Adrenal gland (tissue), 9 donors: ENCODE measurements at regions not wholly inside any gene's neighbourhood (a gene's known extent, or its start where the extent isn't known, plus 50 kb on each side); places are given as distances from the start of the nearest gene placed in this dataset.

Experiments used
- DNase-seq, 7 donors: peaks; one replicate each; pipeline ENCODE4 v3.0.0-alpha.2; 2019 to 2020
- H3K27ac ChIP-seq, 5 donors: fragments of 200-600 bp; sonication (generic) in 4 of 5; 1 replicate in 3 of 5; 2 replicates in 2 of 5; pipeline versions ENCODE4 v1.5.1 to v1.8.0; 2016 to 2020; ENCODE audit warnings: mild to moderate bottlenecking in 1 of 5
- H3K27me3 ChIP-seq: fragments of 200-600 bp; 2 replicates; pipeline ENCODE4 v1.8.0; 2021
- H3K36me3 ChIP-seq, 2 donors: fragments of 200-600 bp; replicated peaks in 1 of 2; 1 replicate in 1 of 2; 2 replicates in 1 of 2; pipeline versions ENCODE4 v1.5.1 to v1.8.0; 2018 to 2022
- H3K4me1 ChIP-seq, 2 donors: fragments of 200-600 bp; replicated peaks in 1 of 2; 1 replicate in 1 of 2; 2 replicates in 1 of 2; pipeline versions ENCODE4 v1.5.1 to v1.8.0; 2018 to 2021
- H3K4me3 ChIP-seq, 4 donors: fragments of 200-600 bp; sonication (generic) in 3 of 4; one replicate each; pipeline ENCODE4 v1.5.1; 2016 to 2018
- H3K9me3 ChIP-seq, 3 donors: fragments of 200-600 bp; sonication (generic) in 1 of 3; replicated peaks in 1 of 3; 1 replicate in 2 of 3; 2 replicates in 1 of 3; pipeline versions ENCODE4 v1.5.1 to v1.8.0; 2016 to 2021
- POLR2A ChIP-seq, 2 donors: fragments of 450-650 bp; IDR thresholded peaks; one replicate each; pipeline ENCODE4 v1.6.1; 2017; ENCODE audit warnings: antibody characterized with exemption in 2 of 2, mild to moderate bottlenecking in 2 of 2, moderate library complexity in 1 of 2
- WGBS, 4 donors: extraction: QIAGEN DNeasy Blood & Tissue Kit in 2 of 4; methylation state at CpG; one replicate each; pipeline versions ENCODE4 v1.1.5 to v1.1.7; 2013 to 2017; 5-methylcytosine and 5-hydroxymethylcytosine counted together
- intact Hi-C, 2 donors: fragments of 100-400 bp; cut with DNase I; formaldehyde crosslinking; loops; one replicate each; pipeline versions ENCODE4 v1.14.1 to v1.15.0; 2022 to 2023
- TF ChIP-seq, protein P1 (sequence below), 6 experiments: fragments of 450-650 bp in 4 of 6; fragments of 200-600 bp in 2 of 6; sonication (generic) in 1 of 6; IDR thresholded peaks; 1 replicate in 5 of 6; 2 replicates in 1 of 6; pipeline versions ENCODE4 v1.5.1 to v1.8.0; 2016 to 2021; ENCODE audit warnings: antibody characterized with exemption in 6 of 6, mild to moderate bottlenecking in 2 of 6, moderate library complexity in 1 of 6
- donor health status: healthy with polysubstance abuse.
- donor health status: Bipolar disorder and iron deficiency.
- donor health status: DM: yes; HTN: yes; CAD: no.
- donor health status: DM: no; HTN: no; CAD: no.
- donor health status: DM: no; HTN: no; CAD: no.

DNA sequence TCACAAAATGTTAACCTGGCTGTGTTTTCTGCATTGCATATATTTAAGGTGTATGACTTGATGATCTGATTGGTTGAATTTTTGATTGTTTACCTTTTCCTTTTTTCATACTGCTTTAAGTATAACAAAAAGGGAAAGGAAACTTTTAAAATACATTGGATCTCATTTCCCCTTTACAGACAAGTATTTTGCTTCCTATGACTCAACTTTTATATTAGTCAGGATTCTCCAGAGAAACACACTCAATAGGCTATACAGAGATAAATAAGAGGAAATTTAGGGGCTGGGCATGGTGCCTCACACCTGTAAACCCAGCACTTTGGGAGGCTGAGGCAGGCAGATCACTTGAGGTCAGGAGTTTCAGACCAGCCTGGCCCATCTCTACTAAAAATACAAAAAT lies 205.8 kb downstream of the TJP1 start:
- intact Hi-C loops = no loop called here
- no peak for DNase-seq
- TF ChIP-seq POLR2A (IDR thresholded peaks at IDR 0.05) = no peak
- TF ChIP-seq, protein P1, sequence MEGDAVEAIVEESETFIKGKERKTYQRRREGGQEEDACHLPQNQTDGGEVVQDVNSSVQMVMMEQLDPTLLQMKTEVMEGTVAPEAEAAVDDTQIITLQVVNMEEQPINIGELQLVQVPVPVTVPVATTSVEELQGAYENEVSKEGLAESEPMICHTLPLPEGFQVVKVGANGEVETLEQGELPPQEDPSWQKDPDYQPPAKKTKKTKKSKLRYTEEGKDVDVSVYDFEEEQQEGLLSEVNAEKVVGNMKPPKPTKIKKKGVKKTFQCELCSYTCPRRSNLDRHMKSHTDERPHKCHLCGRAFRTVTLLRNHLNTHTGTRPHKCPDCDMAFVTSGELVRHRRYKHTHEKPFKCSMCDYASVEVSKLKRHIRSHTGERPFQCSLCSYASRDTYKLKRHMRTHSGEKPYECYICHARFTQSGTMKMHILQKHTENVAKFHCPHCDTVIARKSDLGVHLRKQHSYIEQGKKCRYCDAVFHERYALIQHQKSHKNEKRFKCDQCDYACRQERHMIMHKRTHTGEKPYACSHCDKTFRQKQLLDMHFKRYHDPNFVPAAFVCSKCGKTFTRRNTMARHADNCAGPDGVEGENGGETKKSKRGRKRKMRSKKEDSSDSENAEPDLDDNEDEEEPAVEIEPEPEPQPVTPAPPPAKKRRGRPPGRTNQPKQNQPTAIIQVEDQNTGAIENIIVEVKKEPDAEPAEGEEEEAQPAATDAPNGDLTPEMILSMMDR (IDR thresholded peaks at IDR 0.05) = no peak

GRCh38 chr15:29615791-29616190 lies 206.5 kb downstream of the TJP1 start:
- Histone ChIP-seq H3K4me1 (no peaks in the 10 kb centered on the region), H3K27me3 (no peaks in the 10 kb centered on the region), H3K4me3 (no peak overlapping the region), H3K36me3 (no peaks in the 10 kb centered on the region), H3K27ac (no peak overlapping the region), H3K9me3 (no peaks in the 10 kb centered on the region)
- intact Hi-C loops = no loop called here
- DNase-seq = no peak
- 70 to 86% (median 74%) methylated on average over 4 of the region's 4 CpGs for WGBS, 4 donors
- no peak for TF ChIP-seq POLR2A (IDR thresholded peaks at IDR 0.05)
- TF ChIP-seq, protein P1 (IDR thresholded peaks at IDR 0.05) = no peak

More for the DNA sequence above, 205.8 kb downstream of the TJP1 start:
- Histone ChIP-seq H3K9me3 (no peaks in the 10 kb centered on the region), H3K4me3 (no peak overlapping the region), H3K4me1 (no peaks in the 10 kb centered on the region), H3K36me3 (no peaks in the 10 kb centered on the region), H3K27ac (no peak overlapping the region), H3K27me3 (no peaks in the 10 kb centered on the region)

DNA sequence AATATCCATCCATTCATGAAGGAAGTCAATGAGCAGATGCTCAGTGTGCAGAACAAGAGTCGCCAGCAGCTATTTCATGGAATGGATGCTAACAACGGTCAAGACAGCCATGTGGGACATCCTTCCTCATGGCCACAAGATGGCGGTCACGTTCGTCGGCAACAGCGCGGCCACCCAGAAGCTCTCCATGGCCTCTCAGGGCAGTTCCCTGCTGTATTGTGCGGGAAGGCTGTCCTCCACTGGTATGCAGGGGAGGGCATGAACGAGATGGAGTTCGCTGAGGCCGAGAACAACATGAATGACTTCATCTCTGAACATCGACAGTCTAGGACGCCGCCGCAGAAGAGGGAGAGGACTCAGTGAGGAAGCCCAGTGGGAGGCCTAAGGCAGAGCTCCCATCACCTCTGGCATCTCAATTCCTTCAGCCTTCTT lies 208.3 kb downstream of the TJP1 start:
- Histone ChIP-seq H3K9me3 (no peaks in the 10 kb centered on the region), H3K4me1 (no peaks in the 10 kb centered on the region), H3K27ac (no peak overlapping the region), H3K27me3 (no peaks in the 10 kb centered on the region), H3K4me3 (no peak overlapping the region), H3K36me3 (no peaks in the 10 kb centered on the region)
- intact Hi-C loops = no loop called here
- 79 to 87% (median 85%) methylated on average over 12 to 16 of the region's 16 CpGs for WGBS, 4 donors
- TF ChIP-seq POLR2A (IDR thresholded peaks at IDR 0.05) = no peak
- TF ChIP-seq, protein P1 (IDR thresholded peaks at IDR 0.05) = no peak
- DNase-seq = no peak

DNA sequence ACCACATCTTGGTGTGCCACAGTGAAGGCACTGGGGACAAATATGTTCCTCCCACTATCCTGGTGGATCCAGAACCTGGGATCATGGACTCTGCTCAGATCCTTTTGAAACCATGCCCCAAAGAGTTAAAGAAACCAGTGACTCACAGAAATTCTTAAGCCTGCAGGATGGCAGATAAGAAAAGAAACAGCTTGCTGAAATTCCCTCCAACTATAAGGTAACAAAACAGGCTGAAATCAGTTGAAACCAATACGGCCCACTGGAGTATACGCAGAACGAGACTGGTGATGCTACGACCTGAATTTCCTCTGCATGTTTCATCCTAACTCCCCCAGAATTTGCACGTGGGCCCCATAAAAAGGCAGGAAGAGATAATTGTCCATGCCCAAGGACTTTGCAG lies 209.6 kb downstream of the TJP1 start:
- WGBS, 4 donors = 31 to 48% (median 42%) methylated on average over 5 of the region's 5 CpGs
- intact Hi-C loops = no loop called here
- Histone ChIP-seq H3K4me3 (no peak overlapping the region), H3K27me3 (no peaks in the 10 kb centered on the region), H3K4me1 (no peaks in the 10 kb centered on the region), H3K36me3 (no peaks in the 10 kb centered on the region), H3K9me3 (no peaks in the 10 kb centered on the region), H3K27ac (no peak overlapping the region)
- TF ChIP-seq, protein P1 (IDR thresholded peaks at IDR 0.05) = no peak
- no peak for TF ChIP-seq POLR2A (IDR thresholded peaks at IDR 0.05)
- DNase-seq = no peak
